K562 (cell line): ENCODE measurements at regions not wholly inside any gene's neighbourhood (a gene's known extent, or its start where the extent isn't known, plus 50 kb on each side); places are given as distances from the start of the nearest gene placed in this dataset.
"Not testable (repeated sequence)": the region's sequence is repeated elsewhere in the genome, so short reads cannot be mapped to it uniquely, and the experiment has no call there.

ENCODE experiments used
- ATAC-seq: fragments of 200-7000 bp; cut with Tn5 transposase; 3 replicates; pipeline ENCODE4 v1.9.1; 2020; ENCODE audit warnings: moderate library complexity
- BruUV-seq: library from RNA; stranded (reverse); fragments of 400-500 nt; replicated peaks from 2 replicates; lab custom pipeline; 2021; lab: Mats Ljungman, UMichigan
- CTCF ChIA-PET: fragments of 300-600 bp; formaldehyde crosslinking; extraction: SDS; loops from one replicate; lab custom pipeline; 2021; ENCODE audit warnings: low intra/inter-chr PET ratio; lab: Yijun Ruan, JAX
- POLR2A ChIA-PET: fragments of 300-600, 350-650 bp; sonication (Branson Sonifier 250); formaldehyde crosslinking; extraction: SDS; loops from one replicate; lab custom pipeline; 2021; ENCODE audit warnings: antibody characterized with exemption, inconsistent platforms; lab: Yijun Ruan, JAX
- DNase-seq, 4 experiments: peaks; one replicate each; pipeline versions ENCODE4 v3.0.0 to v3.0.0-alpha.2; 2011 to 2018; ENCODE audit warnings: low spot score in 3 of 4, mixed read lengths in 3 of 4; ENCODE audit errors: extremely low read depth in 1 of 4
- FAIRE-seq: peaks from 2 replicates; lab custom pipeline; 2011; peaks lifted over from hg19 to GRCh38; lab: Jason Lieb, UNC
- H2AFZ ChIP-seq: 2 replicates; pipeline ENCODE4 v1.6.0; 2011; ENCODE audit warnings: low read depth, low read length, control low read depth, inconsistent platforms
- H3K27ac ChIP-seq: fragments of 200-600 bp; 3 replicates; pipeline ENCODE4 v1.8.0; 2011; ENCODE audit warnings: low read depth, mild to moderate bottlenecking, control low read depth, inconsistent platforms, low read length, moderate library complexity, mixed read lengths; ENCODE audit errors: extremely low read depth
- H3K27me3 ChIP-seq, 2 experiments: fragments of 300-600 bp in 1 of 2; 2 replicates in 1 of 2; 3 replicates in 1 of 2; pipeline versions ENCODE4 v1.6.0 to v1.8.0; 2011; ENCODE audit warnings: inconsistent platforms in 2 of 2, low read length in 2 of 2, mild to moderate bottlenecking in 1 of 2, mixed read lengths in 1 of 2, moderate library complexity in 1 of 2; ENCODE audit not compliant: control insufficient read depth in 2 of 2, insufficient read depth in 2 of 2
- H3K36me3 ChIP-seq: fragments of 300-600 bp; 3 replicates; pipeline ENCODE4 v1.8.0; 2011; ENCODE audit warnings: mild to moderate bottlenecking, low read length, inconsistent platforms; ENCODE audit not compliant: control insufficient read depth, insufficient read depth
- H3K4me1 ChIP-seq, 2 experiments: fragments of 200-600 bp in 1 of 2; replicated peaks in 1 of 2; 2 replicates in 1 of 2; 3 replicates in 1 of 2; pipeline versions ENCODE4 v1.5.1 to v1.8.0; 2011; ENCODE audit warnings: inconsistent platforms in 2 of 2, low read length in 2 of 2, mild to moderate bottlenecking in 1 of 2, mixed read lengths in 1 of 2, moderate library complexity in 1 of 2; ENCODE audit not compliant: control insufficient read depth in 2 of 2, insufficient read depth in 2 of 2
- H3K4me2 ChIP-seq: 2 replicates; pipeline ENCODE4 v1.6.1; 2011; ENCODE audit warnings: low read length, control low read depth, inconsistent platforms, mixed read lengths; ENCODE audit not compliant: insufficient read depth
- H3K4me3 ChIP-seq: fragments of 200-600 bp; sonication (generic), shearing (Covaris generic); 2 replicates; pipeline ENCODE4 v1.5.1; 2016; ENCODE audit warnings: control low read depth, inconsistent platforms
- H3K79me2 ChIP-seq: fragments of 200-600 bp; 3 replicates; pipeline ENCODE4 v1.8.0; 2011; ENCODE audit warnings: low read length, inconsistent platforms; ENCODE audit not compliant: control insufficient read depth, insufficient read depth
- H3K9ac ChIP-seq, 2 experiments: 2 replicates each; pipeline versions ENCODE4 v1.6.0 to v1.6.1; 2011; ENCODE audit warnings: low read depth in 2 of 2, low read length in 2 of 2, control low read depth in 1 of 2, inconsistent platforms in 1 of 2, mild to moderate bottlenecking in 1 of 2, mixed read lengths in 1 of 2; ENCODE audit not compliant: insufficient read depth in 1 of 2
- H3K9me1 ChIP-seq: one replicate; pipeline ENCODE4 v1.6.0; 2011; ENCODE audit warnings: inconsistent platforms, mild to moderate bottlenecking, low read length, moderate library complexity; ENCODE audit not compliant: control insufficient read depth, insufficient read depth
- H3K9me3 ChIP-seq: replicated peaks from 2 replicates; pipeline ENCODE4 v1.5.1; 2011; ENCODE audit warnings: low read depth, low read length, inconsistent platforms; ENCODE audit not compliant: control insufficient read depth, insufficient read depth
- H4K20me1 ChIP-seq: replicated peaks from 2 replicates; pipeline ENCODE4 v1.6.1; 2011; ENCODE audit warnings: low read length, inconsistent platforms, mixed read lengths; ENCODE audit not compliant: control insufficient read depth, insufficient read depth
- C11orf30 ChIP-seq: fragments of 450-650 bp; IDR thresholded peaks from 2 replicates; pipeline ENCODE4 v1.6.1; 2016; ENCODE audit warnings: low read depth, mild to moderate bottlenecking
- MAFF ChIP-seq: IDR thresholded peaks from 2 replicates; pipeline ENCODE4 v1.6.1; 2012; ENCODE audit warnings: low read length, improper control_type of control experiment
- MAFG ChIP-seq: fragments of 450-650 bp; conservative IDR thresholded peaks from 2 replicates; pipeline ENCODE4 v1.6.1; 2016; ENCODE audit warnings: missing genetic modification characterization, missing compliant biosample characterization
- MAFK ChIP-seq: IDR thresholded peaks from 2 replicates; pipeline ENCODE4 v1.6.1; 2011; ENCODE audit warnings: low read length, improper control_type of control experiment
- PHB2 ChIP-seq: fragments of 450-650 bp; IDR thresholded peaks from 2 replicates; pipeline ENCODE4 v1.6.1; 2017; ENCODE audit warnings: low read depth
- ZNF316 ChIP-seq: fragments of 450-650 bp; IDR thresholded peaks from 2 replicates; pipeline ENCODE4 v1.6.1; 2016
- ZNF584 ChIP-seq: fragments of 200-800 bp; sonication (Bioruptor generic); IDR thresholded peaks from 2 replicates; pipeline ENCODE4 v1.6.1; 2016; ENCODE audit warnings: low read depth, mild to moderate bottlenecking, missing genetic modification characterization, missing compliant biosample characterization
- WGBS: fragments of 100-300 bp; shearing (Covaris generic); methylation state at CpG from one replicate; pipeline ENCODE4 v1.1.6; 2016; ENCODE audit warnings: low coverage, mixed read lengths; ENCODE audit not compliant: insufficient coverage; ENCODE audit errors: missing lambda C conversion rate; 5-methylcytosine and 5-hydroxymethylcytosine counted together
- in situ Hi-C: fragments of 300-500 bp; cut with MboI; formaldehyde crosslinking; loops from 4 replicates; pipeline ENCODE4 v1.15.0; 2018; ENCODE audit warnings: inconsistent platforms, mixed read lengths
- intact Hi-C: fragments of 100-400 bp; cut with micrococcal nuclease; formaldehyde crosslinking; loops from 2 replicates; pipeline ENCODE4 v1.14.2; 2022

- WGBS = 0% methylated on average over 1 of the region's 1 CpG
- in situ Hi-C loops = no loop called here
- no peaks in the 10 kb centered on the region for H3K9me1 ChIP-seq
- H4K20me1 ChIP-seq = no peaks in the 10 kb centered on the region
- ATAC-seq = no peak
- no peaks in the 10 kb centered on the region for H3K79me2 ChIP-seq
- POLR2A ChIA-PET = no interaction called here
- H3K36me3 ChIP-seq = no peaks in the 10 kb centered on the region
- CTCF ChIA-PET = no interaction called here
- H3K27me3 ChIP-seq = no peaks in the 10 kb centered on the region
- TF ChIP-seq MAFK = peak; percentile 71
- peak; percentile 17; the same call in 1 of the 2 replicates for TF ChIP-seq C11orf30
- TF ChIP-seq MAFG (tag) = peak; percentile 50
- TF ChIP-seq ZNF584 (CRISPR knock-in tag) = no peak
- TF ChIP-seq PHB2 = no peak
- peak; percentile 41; the same call in 1 of the 2 replicates for TF ChIP-seq ZNF316
- TF ChIP-seq MAFF = peak; percentile 64
- TF ChIP-seq, all 486 proteins: peak for 5
- H2AFZ ChIP-seq = no peak overlapping the region
- no peaks in the 10 kb centered on the region for H3K9me3 ChIP-seq
- no peak overlapping the region for H3K4me3 ChIP-seq
- FAIRE-seq = no peak
- H3K4me1 ChIP-seq = no peaks in the 10 kb centered on the region
- no peak overlapping the region for H3K9ac ChIP-seq
- H3K27ac ChIP-seq = no peak overlapping the region
- intact Hi-C loops = no loop called here
- H3K4me2 ChIP-seq = no peak overlapping the region
- BruUV-seq = no TSS peak
- DNase-seq = no peak
Measured at GRCh38 chr21:24486973-24487372, 1120.3 kb downstream of the MRPL39 start.

GRCh38 chr21:24483361-24483760 is 1123.9 kb downstream of the MRPL39 start:
- ATAC-seq, H3K9ac ChIP-seq, H3K27me3 ChIP-seq, intact Hi-C loops, H3K9me1 ChIP-seq, H3K79me2 ChIP-seq, FAIRE-seq, BruUV-seq, DNase-seq, H3K4me3 ChIP-seq, CTCF ChIA-PET, H3K27ac ChIP-seq, H4K20me1 ChIP-seq, H2AFZ ChIP-seq, H3K4me2 ChIP-seq, H3K4me1 ChIP-seq, H3K9me3 ChIP-seq, POLR2A ChIA-PET, H3K36me3 ChIP-seq, in situ Hi-C loops: not testable (repeated sequence)
- WGBS = 0% methylated on average over 1 of the region's 1 CpG
